GM12878 (cell line): ENCODE measurements at regions not wholly inside any gene's neighbourhood (a gene's known extent, or its start where the extent isn't known, plus 50 kb on each side); places are given as distances from the start of the nearest gene placed in this dataset.

ENCODE experiments used
- ATAC-seq: fragments of 200-7000 bp; cut with Tn5 transposase; 3 replicates; pipeline ENCODE4 v1.9.1; 2020; ENCODE audit warnings: mild to moderate bottlenecking, moderate library complexity
- BruUV-seq: library from RNA; stranded (reverse); fragments of 400-500 nt; replicated peaks from 2 replicates; lab custom pipeline; 2021; lab: Mats Ljungman, UMichigan
- CTCF ChIA-PET: fragments of 300-600 bp; sonication (Branson Sonifier 250); formaldehyde crosslinking; extraction: SDS; loops from one replicate; lab custom pipeline; 2021; ENCODE audit warnings: inconsistent platforms; lab: Yijun Ruan, JAX
- POLR2A ChIA-PET: fragments of 350-600 bp; formaldehyde crosslinking; extraction: SDS; loops from one replicate; lab custom pipeline; 2021; ENCODE audit warnings: inconsistent platforms; lab: Charles Lee
- RAD21 ChIA-PET: fragments of 300-600 bp; sonication (Branson Sonifier 250); formaldehyde crosslinking; loops from one replicate; lab custom pipeline; 2023; ENCODE audit warnings: antibody characterized with exemption; ENCODE audit not compliant: unreplicated experiment; lab: Charles Lee
- SMC1A ChIA-PET: fragments of 300-600 bp; sonication (Branson Sonifier 250); formaldehyde crosslinking; loops from one replicate; lab custom pipeline; 2023; ENCODE audit not compliant: unreplicated experiment, uncharacterized antibody; lab: Charles Lee
- DNase-seq: peaks from one replicate; pipeline ENCODE4 v3.0.0-alpha.2; 2011; ENCODE audit warnings: low read depth, low spot score
- FAIRE-seq: peaks from 3 replicates; lab custom pipeline; 2011; peaks lifted over from hg19 to GRCh38; lab: Jason Lieb, UNC
- H2AFZ ChIP-seq: 2 replicates; pipeline ENCODE4 v1.6.0; 2011; ENCODE audit warnings: low read depth, low read length, control low read depth; ENCODE audit not compliant: control insufficient read depth
- H3K27ac ChIP-seq: 2 replicates; pipeline ENCODE4 v1.5.1; 2011; ENCODE audit warnings: control low read depth; ENCODE audit not compliant: control insufficient read depth, insufficient read depth
- H3K27me3 ChIP-seq, 2 experiments: replicated peaks in 1 of 2; 2 replicates each; pipeline versions ENCODE4 v1.6.0 to v1.6.1; 2011; ENCODE audit warnings: low read length in 1 of 2; ENCODE audit not compliant: control insufficient read depth in 2 of 2, insufficient read depth in 2 of 2
- H3K36me3 ChIP-seq, 2 experiments: 2 replicates each; pipeline ENCODE4 v1.5.1; 2011; ENCODE audit warnings: low read length in 1 of 2; ENCODE audit not compliant: control insufficient read depth in 2 of 2, insufficient read depth in 2 of 2
- H3K4me1 ChIP-seq: 2 replicates; pipeline ENCODE4 v1.6.1; 2011; ENCODE audit warnings: mild to moderate bottlenecking, low read length, moderate library complexity, mixed read lengths; ENCODE audit not compliant: control insufficient read depth, insufficient read depth
- H3K4me2 ChIP-seq: 2 replicates; pipeline ENCODE4 v1.6.0; 2011; ENCODE audit warnings: control low read depth; ENCODE audit not compliant: control insufficient read depth, insufficient read depth
- H3K4me3 ChIP-seq: fragments of 200-600 bp; sonication (generic); 2 replicates; pipeline ENCODE4 v1.5.1; 2016
- H3K79me2 ChIP-seq: 2 replicates; pipeline ENCODE4 v1.6.0; 2011; ENCODE audit warnings: low read length; ENCODE audit not compliant: control insufficient read depth, insufficient read depth
- H3K9ac ChIP-seq: 2 replicates; pipeline ENCODE4 v1.8.0; 2011; ENCODE audit warnings: low read length, control low read depth, mixed read lengths; ENCODE audit not compliant: control insufficient read depth, insufficient read depth
- H3K9me3 ChIP-seq: replicated peaks from 3 replicates; pipeline ENCODE4 v1.5.1; 2011; ENCODE audit warnings: mild to moderate bottlenecking, low read length; ENCODE audit not compliant: control insufficient read depth, insufficient read depth
- H4K20me1 ChIP-seq: 2 replicates; pipeline ENCODE4 v1.6.0; 2011; ENCODE audit not compliant: control insufficient read depth, insufficient read depth
- BCLAF1 ChIP-seq: fragments of 450-650 bp; IDR thresholded peaks from 2 replicates; pipeline ENCODE4 v1.6.1; 2017; ENCODE audit warnings: antibody characterized with exemption, mild to moderate bottlenecking, moderate library complexity
- CREB1 ChIP-seq: IDR thresholded peaks from 2 replicates; pipeline ENCODE4 v1.6.1; 2012; ENCODE audit warnings: low read depth, mild to moderate bottlenecking, inconsistent platforms
- SP1 ChIP-seq: IDR thresholded peaks from one replicate; pipeline ENCODE4 v1.6.1; 2011; ENCODE audit warnings: low read depth, low read length
- SUZ12 ChIP-seq: fragments of 200-600 bp; sonication (generic); IDR thresholded peaks from one replicate; pipeline ENCODE4 v1.6.1; 2018; ENCODE audit warnings: antibody characterized with exemption, mild to moderate bottlenecking; ENCODE audit not compliant: unreplicated experiment
- ZNF622 ChIP-seq: fragments of 450-650 bp; IDR thresholded peaks from 2 replicates; pipeline ENCODE4 v1.6.1; 2017; ENCODE audit warnings: mild to moderate bottlenecking, inconsistent platforms
- ZZZ3 ChIP-seq: IDR thresholded peaks from 2 replicates; pipeline ENCODE4 v1.6.1; 2011; ENCODE audit warnings: low read depth; ENCODE audit not compliant: control insufficient read depth, insufficient read length
- WGBS: methylation state at CpG from one replicate; pipeline ENCODE4 v1.1.6; 2016; ENCODE audit warnings: low lambda C conversion rate; ENCODE audit not compliant: insufficient replicate concordance, insufficient coverage; ENCODE audit errors: missing lambda C conversion rate; 5-methylcytosine and 5-hydroxymethylcytosine counted together
- in situ Hi-C: fragments of 300-500 bp; cut with MboI; formaldehyde crosslinking; loops from 9 replicates; pipeline ENCODE4 v1.14.3; 2018; ENCODE audit warnings: mixed read lengths
- intact Hi-C: fragments of 100-400 bp; cut with micrococcal nuclease; formaldehyde crosslinking; loops from one replicate; pipeline ENCODE4 v1.14.2; 2022; ENCODE audit not compliant: unreplicated experiment

GRCh38 chr12:131230340-131231031 lies 276.8 kb downstream of the ADGRD1 start (continued):
- TF ChIP-seq BCLAF1 (no peak), SUZ12 (no peak)

- H3K27me3 ChIP-seq = no peaks in the 10 kb centered on the region; a peak in 1 of 4 replicates
- DNase-seq (no peak), FAIRE-seq (no peak), ATAC-seq (no peak)
- WGBS = 55% methylated on average over 22 of the region's 23 CpGs
- ChIA-PET POLR2A (no interaction called here), CTCF (no interaction called here), RAD21 (no interaction called here), SMC1A (interaction anchor here (3.5 kb wide), 1 partner anchor 9 kb away, joined by 14 read pairs; no protein-coding TSS in a partner anchor)
- H3K4me3 ChIP-seq = no peak overlapping the region
- no peak overlapping the region; the same call in 1 of the 2 replicates for H2AFZ ChIP-seq
- no peaks in the 10 kb centered on the region for H3K4me1 ChIP-seq
- no peaks in the 10 kb centered on the region for H3K79me2 ChIP-seq
- peaks cover 3% of the 10 kb centered on the region; the same call in 1 of the 3 replicates for H3K9me3 ChIP-seq
- no peaks in the 10 kb centered on the region for H4K20me1 ChIP-seq
- no TSS peak for BruUV-seq
- intact Hi-C loops (no loop called here), in situ Hi-C loops (no loop called here)
- no peak overlapping the region for H3K4me2 ChIP-seq
- TF ChIP-seq ZZZ3 = no peak
- TF ChIP-seq ZNF622 = no peak
- no peak for TF ChIP-seq CREB1
- TF ChIP-seq SP1 = no peak
- H3K36me3 ChIP-seq = no peaks in the 10 kb centered on the region
- H3K9ac ChIP-seq = no peak overlapping the region
- H3K27ac ChIP-seq = no peak overlapping the region
Measured at GRCh38 chr12:131231032-131231980, 277.6 kb downstream of the ADGRD1 start.
